HEK293 (cell line): ENCODE measurements at regions not wholly inside any gene's neighbourhood (a gene's known extent, or its start where the extent isn't known, plus 50 kb on each side); places are given as distances from the start of the nearest gene placed in this dataset.

Source experiments
- CTCF ChIA-PET: fragments of 350-600 bp; formaldehyde crosslinking; extraction: SDS; loops from one replicate; lab custom pipeline; 2021; ENCODE audit warnings: antibody characterized with exemption; lab: Yijun Ruan, JAX
- POLR2A ChIA-PET: fragments of 300-600 bp; formaldehyde crosslinking; extraction: SDS; loops from one replicate; lab custom pipeline; 2020; ENCODE audit warnings: antibody characterized with exemption, inconsistent platforms; lab: Yijun Ruan, JAX
- H3K27ac ChIP-seq: fragments of 200-500 bp; sonication (Bioruptor generic); 2 replicates; pipeline ENCODE4 v1.5.1; 2014; ENCODE audit warnings: low read depth, low read length, control low read depth, inconsistent platforms; ENCODE audit errors: extremely low read depth
- H3K36me3 ChIP-seq, 2 experiments: fragments of 200-500 bp in 1 of 2; sonication (Bioruptor generic) in 1 of 2; 1 replicate in 1 of 2; 2 replicates in 1 of 2; pipeline ENCODE4 v1.5.1; 2014 to 2017; ENCODE audit warnings: inconsistent platforms in 2 of 2, low read length in 2 of 2; ENCODE audit not compliant: control insufficient read depth in 2 of 2, insufficient read depth in 1 of 2
- H3K4me1 ChIP-seq: fragments of 200-500 bp; sonication (Bioruptor generic); 2 replicates; pipeline ENCODE4 v1.5.1; 2014; ENCODE audit warnings: mild to moderate bottlenecking, low read length, inconsistent platforms; ENCODE audit not compliant: control insufficient read depth, insufficient read depth
- H3K4me3 ChIP-seq: 2 replicates; pipeline ENCODE4 v1.5.1; 2011; ENCODE audit warnings: low read depth, mild to moderate bottlenecking, control low read depth, low read length, moderate library complexity
- H3K9me3 ChIP-seq: fragments of 200-500 bp; sonication (Bioruptor generic); 2 replicates; pipeline ENCODE4 v1.5.1; 2014; ENCODE audit warnings: low read depth, low read length, inconsistent platforms; ENCODE audit not compliant: control insufficient read depth, insufficient read depth
- GFI1B ChIP-seq: fragments of 450-650 bp; formaldehyde crosslinking; IDR thresholded peaks from 2 replicates; pipeline ENCODE4 v1.5.1; 2016; ENCODE audit warnings: missing biosample characterization, missing genetic modification characterization
- GLI4 ChIP-seq: fragments of 450-650 bp; formaldehyde crosslinking; IDR thresholded peaks from 2 replicates; pipeline ENCODE4 v1.5.1; 2016; ENCODE audit warnings: missing biosample characterization, missing genetic modification characterization
- HOXC10 ChIP-seq: sonication (generic); formaldehyde crosslinking; IDR thresholded peaks from 2 replicates; pipeline ENCODE4 v1.8.1; 2023; ENCODE audit warnings: mild to moderate bottlenecking, missing genetic modification reagents
- KLF8 ChIP-seq: fragments of 450-650 bp; formaldehyde crosslinking; IDR thresholded peaks from 2 replicates; pipeline ENCODE4 v1.5.1; 2016; ENCODE audit warnings: missing biosample characterization, missing genetic modification characterization
- RBAK ChIP-seq: fragments of 450-650 bp; formaldehyde crosslinking; IDR thresholded peaks from 2 replicates; pipeline ENCODE4 v1.5.1; 2016; ENCODE audit warnings: missing biosample characterization, missing genetic modification characterization
- SP7 ChIP-seq: fragments of 450-650 bp; formaldehyde crosslinking; IDR thresholded peaks from 2 replicates; pipeline ENCODE4 v1.5.1; 2016; ENCODE audit warnings: missing biosample characterization, missing genetic modification characterization
- ZNF10 ChIP-seq: fragments of 450-650 bp; formaldehyde crosslinking; IDR thresholded peaks from 2 replicates; pipeline ENCODE4 v1.5.1; 2017; ENCODE audit warnings: missing biosample characterization, missing genetic modification characterization
- ZNF184 ChIP-seq: fragments of 450-650 bp; IDR thresholded peaks from 2 replicates; pipeline ENCODE4 v1.5.1; 2018; ENCODE audit warnings: missing biosample characterization, mild to moderate bottlenecking, missing genetic modification characterization
- ZNF202 ChIP-seq: fragments of 450-650 bp; formaldehyde crosslinking; IDR thresholded peaks from 2 replicates; pipeline ENCODE4 v1.5.1; 2016; ENCODE audit warnings: missing biosample characterization, missing genetic modification characterization, borderline replicate concordance
- ZNF24 ChIP-seq: fragments of 450-650 bp; formaldehyde crosslinking; IDR thresholded peaks from 2 replicates; pipeline ENCODE4 v1.5.1; 2016; ENCODE audit warnings: missing biosample characterization, missing genetic modification characterization
- ZNF292 ChIP-seq: fragments of 450-650 bp; formaldehyde crosslinking; IDR thresholded peaks from 2 replicates; pipeline ENCODE4 v1.5.1; 2016; ENCODE audit warnings: low read depth, missing biosample characterization, missing genetic modification characterization, borderline replicate concordance
- ZNF391 ChIP-seq: fragments of 450-650 bp; formaldehyde crosslinking; IDR thresholded peaks from 2 replicates; pipeline ENCODE4 v1.5.1; 2016; ENCODE audit warnings: low read depth, missing biosample characterization, missing genetic modification characterization, borderline replicate concordance
- ZNF423 ChIP-seq: fragments of 450-650 bp; formaldehyde crosslinking; IDR thresholded peaks from 2 replicates; pipeline ENCODE4 v1.5.1; 2016; ENCODE audit warnings: missing biosample characterization, missing genetic modification characterization
- ZNF48 ChIP-seq: fragments of 450-650 bp; formaldehyde crosslinking; IDR thresholded peaks from 2 replicates; pipeline ENCODE4 v1.5.1; 2016; ENCODE audit warnings: missing biosample characterization, missing genetic modification characterization
- ZNF521 ChIP-seq: fragments of 450-650 bp; formaldehyde crosslinking; IDR thresholded peaks from 2 replicates; pipeline ENCODE4 v1.5.1; 2017; ENCODE audit warnings: missing biosample characterization, mild to moderate bottlenecking, missing genetic modification characterization
- ZNF558 ChIP-seq: fragments of 450-650 bp; formaldehyde crosslinking; IDR thresholded peaks from 2 replicates; pipeline ENCODE4 v1.5.1; 2016; ENCODE audit warnings: missing biosample characterization, missing genetic modification characterization
- ZNF560 ChIP-seq: fragments of 450-650 bp; formaldehyde crosslinking; IDR thresholded peaks from 2 replicates; pipeline ENCODE4 v1.5.1; 2017; ENCODE audit warnings: missing biosample characterization, missing genetic modification characterization, borderline replicate concordance
- ZNF792 ChIP-seq: fragments of 450-650 bp; formaldehyde crosslinking; IDR thresholded peaks from 2 replicates; pipeline ENCODE4 v1.5.1; 2016; ENCODE audit warnings: missing biosample characterization, missing genetic modification characterization
- TF ChIP-seq, protein P1 (sequence below): fragments of 450-650 bp; formaldehyde crosslinking; IDR thresholded peaks from 2 replicates; pipeline ENCODE4 v1.5.1; 2017; ENCODE audit warnings: missing biosample characterization, missing genetic modification characterization
- TF ChIP-seq, protein P2 (sequence below): fragments of 450-650 bp; formaldehyde crosslinking; IDR thresholded peaks from 2 replicates; pipeline ENCODE4 v1.5.1; 2017; ENCODE audit warnings: missing biosample characterization, mild to moderate bottlenecking, missing genetic modification characterization, moderate library complexity
- TF ChIP-seq, protein P3 (sequence below): fragments of 450-650 bp; formaldehyde crosslinking; IDR thresholded peaks from 2 replicates; pipeline ENCODE4 v1.5.1; 2016; ENCODE audit warnings: missing biosample characterization, missing genetic modification characterization
- TF ChIP-seq, protein P4 (sequence below): fragments of 450-650 bp; formaldehyde crosslinking; IDR thresholded peaks from 2 replicates; pipeline ENCODE4 v1.5.1; 2016; ENCODE audit warnings: missing biosample characterization, missing genetic modification characterization
- TF ChIP-seq, protein P5 (sequence below): fragments of 450-650 bp; formaldehyde crosslinking; IDR thresholded peaks from 2 replicates; pipeline ENCODE4 v1.5.1; 2016; ENCODE audit warnings: missing biosample characterization, missing genetic modification characterization
- TF ChIP-seq, protein P6 (sequence below): fragments of 450-650 bp; formaldehyde crosslinking; IDR thresholded peaks from 2 replicates; pipeline ENCODE4 v1.5.1; 2017; ENCODE audit warnings: missing biosample characterization, missing genetic modification characterization

GRCh38 chr3:147812186-147812911, 403.2 kb downstream of the ZIC1 start:
- H3K9me3 ChIP-seq: no peaks in the 10 kb centered on the region
- ChIA-PET POLR2A (no interaction called here), CTCF (interaction anchor here (0.7 kb wide), 1 partner anchor 50 kb away, joined by 4 read pairs; no protein-coding TSS in a partner anchor)
- no peaks in the 10 kb centered on the region for H3K4me1 ChIP-seq
- TF ChIP-seq ZNF184 (no peak), ZNF202 (no peak), KLF8 (tag by site-specific recombination) (no peak), ZNF10 (no peak)
- TF ChIP-seq, protein P1, sequence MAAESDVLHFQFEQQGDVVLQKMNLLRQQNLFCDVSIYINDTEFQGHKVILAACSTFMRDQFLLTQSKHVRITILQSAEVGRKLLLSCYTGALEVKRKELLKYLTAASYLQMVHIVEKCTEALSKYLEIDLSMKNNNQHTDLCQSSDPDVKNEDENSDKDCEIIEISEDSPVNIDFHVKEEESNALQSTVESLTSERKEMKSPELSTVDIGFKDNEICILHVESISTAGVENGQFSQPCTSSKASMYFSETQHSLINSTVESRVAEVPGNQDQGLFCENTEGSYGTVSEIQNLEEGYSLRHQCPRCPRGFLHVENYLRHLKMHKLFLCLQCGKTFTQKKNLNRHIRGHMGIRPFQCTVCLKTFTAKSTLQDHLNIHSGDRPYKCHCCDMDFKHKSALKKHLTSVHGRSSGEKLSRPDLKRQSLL (tag by site-specific recombination): no peak
- TF ChIP-seq, protein P2, sequence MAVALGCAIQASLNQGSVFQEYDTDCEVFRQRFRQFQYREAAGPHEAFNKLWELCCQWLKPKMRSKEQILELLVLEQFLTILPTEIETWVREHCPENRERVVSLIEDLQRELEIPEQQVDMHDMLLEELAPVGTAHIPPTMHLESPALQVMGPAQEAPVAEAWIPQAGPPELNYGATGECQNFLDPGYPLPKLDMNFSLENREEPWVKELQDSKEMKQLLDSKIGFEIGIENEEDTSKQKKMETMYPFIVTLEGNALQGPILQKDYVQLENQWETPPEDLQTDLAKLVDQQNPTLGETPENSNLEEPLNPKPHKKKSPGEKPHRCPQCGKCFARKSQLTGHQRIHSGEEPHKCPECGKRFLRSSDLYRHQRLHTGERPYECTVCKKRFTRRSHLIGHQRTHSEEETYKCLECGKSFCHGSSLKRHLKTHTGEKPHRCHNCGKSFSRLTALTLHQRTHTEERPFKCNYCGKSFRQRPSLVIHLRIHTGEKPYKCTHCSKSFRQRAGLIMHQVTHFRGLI: no peak
- TF ChIP-seq, protein P3, sequence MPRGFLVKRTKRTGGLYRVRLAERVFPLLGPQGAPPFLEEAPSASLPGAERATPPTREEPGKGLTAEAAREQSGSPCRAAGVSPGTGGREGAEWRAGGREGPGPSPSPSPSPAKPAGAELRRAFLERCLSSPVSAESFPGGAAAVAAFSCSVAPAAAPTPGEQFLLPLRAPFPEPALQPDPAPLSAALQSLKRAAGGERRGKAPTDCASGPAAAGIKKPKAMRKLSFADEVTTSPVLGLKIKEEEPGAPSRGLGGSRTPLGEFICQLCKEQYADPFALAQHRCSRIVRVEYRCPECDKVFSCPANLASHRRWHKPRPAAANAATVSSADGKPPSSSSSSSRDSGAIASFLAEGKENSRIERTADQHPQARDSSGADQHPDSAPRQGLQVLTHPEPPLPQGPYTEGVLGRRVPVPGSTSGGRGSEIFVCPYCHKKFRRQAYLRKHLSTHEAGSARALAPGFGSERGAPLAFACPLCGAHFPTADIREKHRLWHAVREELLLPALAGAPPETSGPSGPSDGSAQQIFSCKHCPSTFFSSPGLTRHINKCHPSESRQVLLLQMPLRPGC (tag by site-specific recombination): no peak
- no peak overlapping the region for H3K4me3 ChIP-seq
- H3K36me3 ChIP-seq: no peaks in the 10 kb centered on the region
- H3K27ac ChIP-seq: no peak overlapping the region

DNA sequence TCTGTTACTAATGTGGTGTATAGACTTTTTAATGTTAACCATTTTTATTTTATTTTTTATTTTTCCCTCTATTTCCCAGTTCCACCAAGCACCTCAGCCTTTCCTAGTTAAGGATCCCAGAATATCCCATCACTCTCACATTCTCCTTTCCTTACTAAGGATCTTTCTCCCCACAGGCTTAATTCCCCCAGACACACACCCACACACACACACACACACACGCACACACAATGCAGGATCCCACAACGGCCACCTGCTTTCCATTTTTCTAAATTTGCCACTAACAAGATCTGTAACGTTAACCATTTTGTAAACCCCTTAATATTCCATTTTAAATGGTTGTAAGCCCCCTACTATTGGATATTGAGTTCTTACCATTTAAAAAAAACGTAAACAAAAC, 404.1 kb downstream of the ZIC1 start:
- Histone ChIP-seq H3K9me3 (no peaks in the 10 kb centered on the region), H3K4me3 (no peak overlapping the region), H3K4me1 (no peaks in the 10 kb centered on the region), H3K27ac (no peak overlapping the region), H3K36me3 (no peaks in the 10 kb centered on the region)
- POLR2A ChIA-PET: no interaction called here
- TF ChIP-seq ZNF391 (tag by site-specific recombination): no peak
- TF ChIP-seq ZNF24 (tag by site-specific recombination): no peak
- no peak for TF ChIP-seq RBAK
- no peak for TF ChIP-seq ZNF558 (tag by site-specific recombination)
- no peak for TF ChIP-seq ZNF792
- no peak for TF ChIP-seq SP7
- TF ChIP-seq ZNF521 (tag by site-specific recombination): no peak
- no peak for TF ChIP-seq HOXC10 (CRISPR knock-in tag)
- CTCF ChIA-PET: no interaction called here

DNA sequence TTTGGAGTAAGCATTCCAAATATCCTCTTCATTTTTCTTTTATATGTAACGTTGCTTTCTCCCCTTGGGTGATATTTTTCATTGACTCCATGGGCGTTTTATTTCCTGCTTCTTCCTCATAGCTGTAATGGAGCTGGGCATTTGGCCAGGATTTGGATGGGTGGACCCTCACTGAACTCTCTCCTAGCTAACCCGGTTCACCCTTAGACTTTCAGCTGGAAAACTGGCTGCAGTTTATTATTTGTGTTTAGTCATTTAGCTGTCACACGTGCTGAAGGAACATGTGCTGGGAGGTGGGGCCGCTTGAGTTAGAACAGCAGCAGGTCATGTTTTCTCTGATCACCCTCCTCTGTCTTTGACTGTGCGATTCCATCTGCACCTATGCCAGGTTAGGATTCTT, 407.6 kb downstream of the ZIC1 start:
- H3K4me3 ChIP-seq: no peak overlapping the region
- POLR2A ChIA-PET: no interaction called here
- CTCF ChIA-PET: no interaction called here
- no peaks in the 10 kb centered on the region for H3K9me3 ChIP-seq
- H3K27ac ChIP-seq: no peak overlapping the region
- H3K4me1 ChIP-seq: no peaks in the 10 kb centered on the region
- no peaks in the 10 kb centered on the region for H3K36me3 ChIP-seq
- TF ChIP-seq ZNF48 (tag by site-specific recombination) (no peak), ZNF292 (tag by site-specific recombination) (no peak), ZNF560 (no peak), RBAK (no peak), GFI1B (tag by site-specific recombination) (no peak), ZNF423 (tag by site-specific recombination) (no peak), GLI4 (tag by site-specific recombination) (no peak)
- TF ChIP-seq, protein P4, sequence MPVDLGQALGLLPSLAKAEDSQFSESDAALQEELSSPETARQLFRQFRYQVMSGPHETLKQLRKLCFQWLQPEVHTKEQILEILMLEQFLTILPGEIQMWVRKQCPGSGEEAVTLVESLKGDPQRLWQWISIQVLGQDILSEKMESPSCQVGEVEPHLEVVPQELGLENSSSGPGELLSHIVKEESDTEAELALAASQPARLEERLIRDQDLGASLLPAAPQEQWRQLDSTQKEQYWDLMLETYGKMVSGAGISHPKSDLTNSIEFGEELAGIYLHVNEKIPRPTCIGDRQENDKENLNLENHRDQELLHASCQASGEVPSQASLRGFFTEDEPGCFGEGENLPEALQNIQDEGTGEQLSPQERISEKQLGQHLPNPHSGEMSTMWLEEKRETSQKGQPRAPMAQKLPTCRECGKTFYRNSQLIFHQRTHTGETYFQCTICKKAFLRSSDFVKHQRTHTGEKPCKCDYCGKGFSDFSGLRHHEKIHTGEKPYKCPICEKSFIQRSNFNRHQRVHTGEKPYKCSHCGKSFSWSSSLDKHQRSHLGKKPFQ (tag by site-specific recombination): no peak
- TF ChIP-seq, protein P5, sequence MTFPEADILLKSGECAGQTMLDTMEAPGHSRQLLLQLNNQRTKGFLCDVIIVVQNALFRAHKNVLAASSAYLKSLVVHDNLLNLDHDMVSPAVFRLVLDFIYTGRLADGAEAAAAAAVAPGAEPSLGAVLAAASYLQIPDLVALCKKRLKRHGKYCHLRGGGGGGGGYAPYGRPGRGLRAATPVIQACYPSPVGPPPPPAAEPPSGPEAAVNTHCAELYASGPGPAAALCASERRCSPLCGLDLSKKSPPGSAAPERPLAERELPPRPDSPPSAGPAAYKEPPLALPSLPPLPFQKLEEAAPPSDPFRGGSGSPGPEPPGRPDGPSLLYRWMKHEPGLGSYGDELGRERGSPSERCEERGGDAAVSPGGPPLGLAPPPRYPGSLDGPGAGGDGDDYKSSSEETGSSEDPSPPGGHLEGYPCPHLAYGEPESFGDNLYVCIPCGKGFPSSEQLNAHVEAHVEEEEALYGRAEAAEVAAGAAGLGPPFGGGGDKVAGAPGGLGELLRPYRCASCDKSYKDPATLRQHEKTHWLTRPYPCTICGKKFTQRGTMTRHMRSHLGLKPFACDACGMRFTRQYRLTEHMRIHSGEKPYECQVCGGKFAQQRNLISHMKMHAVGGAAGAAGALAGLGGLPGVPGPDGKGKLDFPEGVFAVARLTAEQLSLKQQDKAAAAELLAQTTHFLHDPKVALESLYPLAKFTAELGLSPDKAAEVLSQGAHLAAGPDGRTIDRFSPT (tag by site-specific recombination): no peak
- TF ChIP-seq, protein P6, sequence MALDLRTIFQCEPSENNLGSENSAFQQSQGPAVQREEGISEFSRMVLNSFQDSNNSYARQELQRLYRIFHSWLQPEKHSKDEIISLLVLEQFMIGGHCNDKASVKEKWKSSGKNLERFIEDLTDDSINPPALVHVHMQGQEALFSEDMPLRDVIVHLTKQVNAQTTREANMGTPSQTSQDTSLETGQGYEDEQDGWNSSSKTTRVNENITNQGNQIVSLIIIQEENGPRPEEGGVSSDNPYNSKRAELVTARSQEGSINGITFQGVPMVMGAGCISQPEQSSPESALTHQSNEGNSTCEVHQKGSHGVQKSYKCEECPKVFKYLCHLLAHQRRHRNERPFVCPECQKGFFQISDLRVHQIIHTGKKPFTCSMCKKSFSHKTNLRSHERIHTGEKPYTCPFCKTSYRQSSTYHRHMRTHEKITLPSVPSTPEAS: no peak
